Ovary (tissue), 3 donors: ENCODE measurements at regions not wholly inside any gene's neighbourhood (a gene's known extent, or its start where the extent isn't known, plus 50 kb on each side); places are given as distances from the start of the nearest gene placed in this dataset.

Source experiments
- CTCF ChIP-seq, 3 donors: fragments of 450-650 bp in 2 of 3; fragments of 200-600 bp in 1 of 3; IDR thresholded peaks; one replicate each; pipeline versions ENCODE4 v1.5.1 to v1.8.0; 2016 to 2022; ENCODE audit warnings: antibody characterized with exemption in 3 of 3, mild to moderate bottlenecking in 1 of 3
- EP300 ChIP-seq: sonication (generic); formaldehyde crosslinking; IDR thresholded peaks from one replicate; pipeline ENCODE4 v1.6.1; 2017; ENCODE audit warnings: antibody characterized with exemption
- POLR2A ChIP-seq: fragments of 450-650 bp; IDR thresholded peaks from one replicate; pipeline ENCODE4 v1.6.1; 2017; ENCODE audit warnings: antibody characterized with exemption, mild to moderate bottlenecking, moderate library complexity
- donor health status: DM: no; HTN: no; CAD: no.

- no peak for TF ChIP-seq CTCF (IDR thresholded peaks at IDR 0.05)
- no peak for TF ChIP-seq EP300
- no peak for TF ChIP-seq POLR2A
Measured at GRCh38 chr1:199945591-199945990, 81.9 kb upstream of the NR5A2 start.
